LHCN-M2 (cell line): ENCODE measurements at regions not wholly inside any gene's neighbourhood (a gene's known extent, or its start where the extent isn't known, plus 50 kb on each side); places are given as distances from the start of the nearest gene placed in this dataset.

Experiments used
- DNase-seq: peaks from one replicate; pipeline ENCODE4 v3.0.0-alpha.2; 2012; ENCODE audit warnings: low read depth

GRCh38 chr5:61904730-61905129 lies 401.3 kb upstream of the KIF2A start:
- no peak for DNase-seq

- DNase-seq = no peak
Observed at GRCh38 chr5:61905613-61906012, 400.4 kb upstream of the KIF2A start.

GRCh38 chr5:61906820-61907219 lies 399.2 kb upstream of the KIF2A start:
- DNase-seq = no peak

GRCh38 chr5:61907995-61908394 lies 398.0 kb upstream of the KIF2A start:
- DNase-seq = no peak

GRCh38 chr5:61910771-61911170 lies 395.2 kb upstream of the KIF2A start:
- DNase-seq = peak; percentile 33

GRCh38 chr5:61912559-61912958 lies 393.4 kb upstream of the KIF2A start:
- no peak for DNase-seq

- DNase-seq = no peak
Observed at GRCh38 chr5:61915646-61916045, 390.4 kb upstream of the KIF2A start.

GRCh38 chr5:61916621-61917620 lies 389.1 kb upstream of the KIF2A start:
- DNase-seq = peak; percentile 78

- no peak for DNase-seq
Observed at GRCh38 chr5:61918611-61919010, 387.4 kb upstream of the KIF2A start.

- DNase-seq = peak; percentile 40
Observed at GRCh38 chr5:61919920-61920319, 386.1 kb upstream of the KIF2A start.

GRCh38 chr5:61924251-61924650 lies 381.8 kb upstream of the KIF2A start:
- DNase-seq = no peak

- no peak for DNase-seq
Observed at GRCh38 chr5:61926911-61927310, 379.1 kb upstream of the KIF2A start.

GRCh38 chr5:61931236-61931635 lies 374.8 kb upstream of the KIF2A start:
- peak; percentile 4 for DNase-seq

GRCh38 chr5:61933787-61934626 lies 372.0 kb upstream of the KIF2A start:
- DNase-seq = peak; percentile 54

GRCh38 chr5:61941637-61942036 lies 364.4 kb upstream of the KIF2A start:
- peak; percentile 26 for DNase-seq

GRCh38 chr5:61942462-61943049 lies 363.4 kb upstream of the KIF2A start:
- no peak for DNase-seq

GRCh38 chr5:61943713-61944112 lies 362.3 kb upstream of the KIF2A start:
- DNase-seq = no peak

- DNase-seq = no peak
Observed at GRCh38 chr5:61948151-61948550, 357.9 kb upstream of the KIF2A start.

- DNase-seq = no peak
Observed at GRCh38 chr5:61949054-61949678, 356.8 kb upstream of the KIF2A start.

- DNase-seq = no peak
Observed at GRCh38 chr5:61949679-61950435, 356.1 kb upstream of the KIF2A start.

- DNase-seq = no peak
Observed at GRCh38 chr5:61951295-61951694, 354.7 kb upstream of the KIF2A start.
